ENCODE measurements at regions not wholly inside any gene's neighbourhood (a gene's known extent, or its start where the extent isn't known, plus 50 kb on each side); places are given as distances from the start of the nearest gene placed in this dataset.

DNA sequence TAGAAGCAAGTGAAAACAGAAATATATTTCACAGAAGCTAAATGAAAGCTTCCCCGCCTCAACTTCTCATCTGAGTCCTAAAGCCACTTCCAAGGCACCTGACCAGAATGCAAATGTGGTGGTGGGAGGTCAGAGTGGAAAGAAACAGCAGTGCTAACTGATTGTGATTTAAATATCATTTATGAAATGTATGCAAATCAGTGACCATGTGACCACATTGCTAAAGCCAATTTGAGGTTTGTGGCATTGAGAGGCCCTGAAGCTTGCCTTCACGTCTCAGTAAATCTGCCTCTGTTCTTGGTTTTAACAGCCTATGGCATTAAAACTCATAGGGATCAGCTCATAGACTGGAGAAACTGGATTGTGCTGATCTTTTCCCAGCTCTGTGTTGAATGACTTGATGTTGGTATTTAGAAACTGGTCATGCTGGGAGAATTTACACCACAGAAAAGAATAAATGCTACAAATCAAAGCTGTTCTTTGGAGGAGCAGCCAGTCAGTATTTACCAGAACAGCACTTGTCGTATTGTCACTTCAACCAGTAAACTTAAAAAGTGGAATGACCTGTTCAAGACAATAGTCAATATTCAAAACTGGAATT, 481.4 kb upstream of the ALCAM start:
- TF ChIP-seq POLR2AphosphoS5 (IDR thresholded peaks at IDR 0.05) (no peak), EP300 (IDR thresholded peaks at IDR 0.05) (no peak)
- TF ChIP-seq, protein P1, sequence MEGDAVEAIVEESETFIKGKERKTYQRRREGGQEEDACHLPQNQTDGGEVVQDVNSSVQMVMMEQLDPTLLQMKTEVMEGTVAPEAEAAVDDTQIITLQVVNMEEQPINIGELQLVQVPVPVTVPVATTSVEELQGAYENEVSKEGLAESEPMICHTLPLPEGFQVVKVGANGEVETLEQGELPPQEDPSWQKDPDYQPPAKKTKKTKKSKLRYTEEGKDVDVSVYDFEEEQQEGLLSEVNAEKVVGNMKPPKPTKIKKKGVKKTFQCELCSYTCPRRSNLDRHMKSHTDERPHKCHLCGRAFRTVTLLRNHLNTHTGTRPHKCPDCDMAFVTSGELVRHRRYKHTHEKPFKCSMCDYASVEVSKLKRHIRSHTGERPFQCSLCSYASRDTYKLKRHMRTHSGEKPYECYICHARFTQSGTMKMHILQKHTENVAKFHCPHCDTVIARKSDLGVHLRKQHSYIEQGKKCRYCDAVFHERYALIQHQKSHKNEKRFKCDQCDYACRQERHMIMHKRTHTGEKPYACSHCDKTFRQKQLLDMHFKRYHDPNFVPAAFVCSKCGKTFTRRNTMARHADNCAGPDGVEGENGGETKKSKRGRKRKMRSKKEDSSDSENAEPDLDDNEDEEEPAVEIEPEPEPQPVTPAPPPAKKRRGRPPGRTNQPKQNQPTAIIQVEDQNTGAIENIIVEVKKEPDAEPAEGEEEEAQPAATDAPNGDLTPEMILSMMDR (IDR thresholded peaks at IDR 0.05): no peak
